ENCODE measurements at regions not wholly inside any gene's neighbourhood (a gene's known extent, or its start where the extent isn't known, plus 50 kb on each side); places are given as distances from the start of the nearest gene placed in this dataset.

- Mint-ChIP-seq H3K4me3 (no peak overlapping the region), H3K4me1 (peaks cover 4% of the 10 kb centered on the region), H3K9me3 (peaks cover 3% of the 10 kb centered on the region), H3K36me3 (ENCODE audit: low read depth) (no peaks in the 10 kb centered on the region), H3K27ac (ENCODE audit: unreplicated experiment) (no peak overlapping the region), H3K27me3 (ENCODE audit: low read depth) (peaks cover 9% of the 10 kb centered on the region)
- no peak for TF ChIP-seq CTCF (conservative IDR thresholded peaks at IDR 0.05)
- no peak for DNase-seq (ENCODE audit: low read depth, low spot score)
Measured at GRCh38 chr9:108163321-108164005, 673.9 kb upstream of the KLF4 start.

- no peak for DNase-seq (ENCODE audit: low read depth, low spot score)
- Mint-ChIP-seq H3K4me3 (no peak overlapping the region), H3K27me3 (ENCODE audit: low read depth) (peaks cover 9% of the 10 kb centered on the region), H3K36me3 (ENCODE audit: low read depth) (no peaks in the 10 kb centered on the region), H3K9me3 (peaks cover 3% of the 10 kb centered on the region), H3K27ac (ENCODE audit: unreplicated experiment) (no peak overlapping the region), H3K4me1 (peaks cover 4% of the 10 kb centered on the region)
- no peak for TF ChIP-seq CTCF (conservative IDR thresholded peaks at IDR 0.05)
Measured at GRCh38 chr9:108162664-108163063, 673.1 kb upstream of the KLF4 start.

GRCh38 chr9:108161503-108161902 lies 671.9 kb upstream of the KLF4 start:
- TF ChIP-seq CTCF (conservative IDR thresholded peaks at IDR 0.05) = no peak
- H3K9me3 Mint-ChIP-seq = peaks cover 3% of the 10 kb centered on the region
- H3K4me1 Mint-ChIP-seq = peaks cover 4% of the 10 kb centered on the region
- no peak overlapping the region for H3K27ac Mint-ChIP-seq (ENCODE audit: unreplicated experiment)
- no peak overlapping the region for H3K4me3 Mint-ChIP-seq
- H3K36me3 Mint-ChIP-seq (ENCODE audit: low read depth) = no peaks in the 10 kb centered on the region
- DNase-seq (ENCODE audit: low read depth, low spot score) = no peak
- H3K27me3 Mint-ChIP-seq (ENCODE audit: low read depth) = peaks cover 9% of the 10 kb centered on the region

GRCh38 chr9:108160706-108161355 lies 671.3 kb upstream of the KLF4 start:
- Mint-ChIP-seq H3K27me3 (ENCODE audit: low read depth) (peaks cover 6% of the 10 kb centered on the region), H3K4me1 (peaks cover 4% of the 10 kb centered on the region), H3K27ac (ENCODE audit: unreplicated experiment) (no peak overlapping the region), H3K4me3 (no peak overlapping the region), H3K36me3 (ENCODE audit: low read depth) (no peaks in the 10 kb centered on the region), H3K9me3 (no peaks in the 10 kb centered on the region)
- no peak for DNase-seq (ENCODE audit: low read depth, low spot score)
- no peak for TF ChIP-seq CTCF (conservative IDR thresholded peaks at IDR 0.05)

- H3K27me3 Mint-ChIP-seq (ENCODE audit: low read depth) = peaks cover 6% of the 10 kb centered on the region
- H3K36me3 Mint-ChIP-seq (ENCODE audit: low read depth) = no peaks in the 10 kb centered on the region
- H3K27ac Mint-ChIP-seq (ENCODE audit: unreplicated experiment) = no peak overlapping the region
- peaks cover 4% of the 10 kb centered on the region for H3K4me1 Mint-ChIP-seq
- TF ChIP-seq CTCF (conservative IDR thresholded peaks at IDR 0.05) = no peak
- no peak for DNase-seq (ENCODE audit: low read depth, low spot score)
- H3K4me3 Mint-ChIP-seq = no peak overlapping the region
- H3K9me3 Mint-ChIP-seq = no peaks in the 10 kb centered on the region
Measured at GRCh38 chr9:108160039-108160438, 670.5 kb upstream of the KLF4 start.

Measured in neural crest cell (in vitro differentiated cells).